WTC11 (cell line): ENCODE measurements at regions not wholly inside any gene's neighbourhood (a gene's known extent, or its start where the extent isn't known, plus 50 kb on each side); places are given as distances from the start of the nearest gene placed in this dataset.

Source experiments
- CTCF ChIP-seq: fragments of 200-600 bp; IDR thresholded peaks from 2 replicates; pipeline ENCODE4 v1.8.0; 2022; ENCODE audit warnings: antibody characterized with exemption
- IRF2 ChIP-seq: sonication (generic); formaldehyde crosslinking; IDR thresholded peaks from 2 replicates; pipeline ENCODE4 v1.8.0; 2022; ENCODE audit warnings: low read depth, missing genetic modification reagents, borderline replicate concordance
- NR1H2 ChIP-seq: sonication (generic); formaldehyde crosslinking; IDR thresholded peaks from 2 replicates; pipeline ENCODE4 v1.9.0; 2021; ENCODE audit warnings: mild to moderate bottlenecking, moderate library complexity, missing genetic modification reagents

GRCh38 chr17:68812876-68813584 lies 142.2 kb downstream of the ABCA8 start:
- TF ChIP-seq CTCF, result no peak
- no peak for TF ChIP-seq IRF2
- no peak for TF ChIP-seq NR1H2 (CRISPR knock-in tag)
